Loucy (cell line): ENCODE measurements at regions not wholly inside any gene's neighbourhood (a gene's known extent, or its start where the extent isn't known, plus 50 kb on each side); places are given as distances from the start of the nearest gene placed in this dataset.

Experiments used
- CTCF ChIP-seq: fragments of 200-600 bp; sonication (generic); conservative IDR thresholded peaks from 2 replicates; pipeline ENCODE4 v1.5.1; 2014; ENCODE audit warnings: mild to moderate bottlenecking, antibody characterized with exemption, low read length
- EZH2phosphoT487 ChIP-seq: fragments of 200-600 bp; IDR thresholded peaks from 2 replicates; pipeline ENCODE4 v1.6.1; 2018; ENCODE audit warnings: antibody characterized with exemption, mild to moderate bottlenecking, moderate library complexity, borderline replicate concordance

DNA sequence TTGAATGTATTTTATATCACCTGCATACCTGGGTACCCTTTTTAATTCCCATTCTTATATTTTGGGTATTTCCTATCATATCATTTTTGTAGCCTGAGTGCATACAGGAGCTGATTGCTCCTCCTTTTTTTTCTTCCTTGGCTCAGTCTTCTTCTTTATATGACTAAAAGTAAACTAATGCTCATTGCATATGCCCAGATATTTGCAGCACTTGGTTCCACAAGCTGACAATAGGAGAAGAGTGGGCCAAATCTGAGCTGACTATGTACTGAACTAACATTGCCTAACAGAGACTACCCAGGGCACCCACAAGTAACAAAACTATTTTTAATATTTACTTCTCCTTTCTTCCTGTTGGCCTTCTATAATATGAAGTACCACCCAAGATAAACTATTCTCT, 131.7 kb upstream of the SPOPL start:
- no peak for TF ChIP-seq CTCF
- TF ChIP-seq EZH2phosphoT487, result no peak
